Uterus (tissue), 2 donors: ENCODE measurements at regions not wholly inside any gene's neighbourhood (a gene's known extent, or its start where the extent isn't known, plus 50 kb on each side); places are given as distances from the start of the nearest gene placed in this dataset.

ENCODE experiments used
- POLR2A ChIP-seq, 2 donors: fragments of 450-650 bp; IDR thresholded peaks; one replicate each; pipeline ENCODE4 v1.6.1; 2016; ENCODE audit warnings: antibody characterized with exemption in 2 of 2, mild to moderate bottlenecking in 1 of 2, moderate library complexity in 1 of 2
- TF ChIP-seq, protein P1 (sequence below), 4 experiments: fragments of 200-600 bp in 2 of 4; fragments of 450-650 bp in 2 of 4; sonication (generic) in 2 of 4; IDR thresholded peaks; one replicate each; pipeline ENCODE4 v1.5.1; 2016 to 2019; ENCODE audit warnings: antibody characterized with exemption in 4 of 4, mild to moderate bottlenecking in 2 of 4, moderate library complexity in 1 of 4

GRCh38 chr10:4677296-4678021 lies 148.5 kb upstream of the AKR1E2 start:
- TF ChIP-seq, protein P1, sequence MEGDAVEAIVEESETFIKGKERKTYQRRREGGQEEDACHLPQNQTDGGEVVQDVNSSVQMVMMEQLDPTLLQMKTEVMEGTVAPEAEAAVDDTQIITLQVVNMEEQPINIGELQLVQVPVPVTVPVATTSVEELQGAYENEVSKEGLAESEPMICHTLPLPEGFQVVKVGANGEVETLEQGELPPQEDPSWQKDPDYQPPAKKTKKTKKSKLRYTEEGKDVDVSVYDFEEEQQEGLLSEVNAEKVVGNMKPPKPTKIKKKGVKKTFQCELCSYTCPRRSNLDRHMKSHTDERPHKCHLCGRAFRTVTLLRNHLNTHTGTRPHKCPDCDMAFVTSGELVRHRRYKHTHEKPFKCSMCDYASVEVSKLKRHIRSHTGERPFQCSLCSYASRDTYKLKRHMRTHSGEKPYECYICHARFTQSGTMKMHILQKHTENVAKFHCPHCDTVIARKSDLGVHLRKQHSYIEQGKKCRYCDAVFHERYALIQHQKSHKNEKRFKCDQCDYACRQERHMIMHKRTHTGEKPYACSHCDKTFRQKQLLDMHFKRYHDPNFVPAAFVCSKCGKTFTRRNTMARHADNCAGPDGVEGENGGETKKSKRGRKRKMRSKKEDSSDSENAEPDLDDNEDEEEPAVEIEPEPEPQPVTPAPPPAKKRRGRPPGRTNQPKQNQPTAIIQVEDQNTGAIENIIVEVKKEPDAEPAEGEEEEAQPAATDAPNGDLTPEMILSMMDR (IDR thresholded peaks at IDR 0.05), result no peak
- TF ChIP-seq POLR2A (IDR thresholded peaks at IDR 0.05), result no peak
